ENCODE measurements at regions not wholly inside any gene's neighbourhood (a gene's known extent, or its start where the extent isn't known, plus 50 kb on each side); places are given as distances from the start of the nearest gene placed in this dataset.

DNA sequence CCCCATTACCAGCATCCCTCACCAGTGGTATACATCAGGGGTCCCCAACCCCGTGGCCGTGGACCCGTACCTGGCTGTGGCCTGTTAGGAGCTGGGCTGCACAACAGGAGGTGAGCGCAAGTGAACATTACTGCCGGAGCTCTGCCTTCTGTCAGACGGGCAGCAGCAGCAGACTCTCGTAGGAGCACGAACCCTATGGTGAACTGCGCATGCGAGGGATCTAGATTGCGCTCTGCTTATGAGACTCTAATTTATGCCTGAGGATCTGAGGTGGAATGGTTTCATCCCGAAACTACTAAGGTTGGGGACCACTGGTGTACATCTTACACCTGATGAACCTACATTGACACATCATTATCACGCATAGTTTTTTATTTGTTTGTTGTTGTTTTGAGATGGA, 52.8 kb upstream of the DHX15 start:
- BruUV-seq (replicated peaks), result no TSS peak
- Mint-ChIP-seq H3K36me3 (ENCODE audit: insufficient read depth, unreplicated experiment) (no peaks in the 10 kb centered on the region), H3K9me3 (ENCODE audit: unreplicated experiment) (no peaks in the 10 kb centered on the region), H3K27ac (ENCODE audit: low read depth, unreplicated experiment) (no peak overlapping the region), H3K27me3 (ENCODE audit: insufficient read depth, unreplicated experiment) (no peaks in the 10 kb centered on the region), H3K4me3 (ENCODE audit: unreplicated experiment) (no peak overlapping the region), H3K4me1 (ENCODE audit: insufficient read depth, unreplicated experiment) (no peaks in the 10 kb centered on the region)
- ChIA-PET POLR2A (no interaction called here), CTCF (interaction anchor here (0.6 to 0.7 kb wide), 2 partner anchors 39 to 343 kb away, joined by 3 read pairs; no protein-coding TSS in a partner anchor)
- TF ChIP-seq, protein P1, sequence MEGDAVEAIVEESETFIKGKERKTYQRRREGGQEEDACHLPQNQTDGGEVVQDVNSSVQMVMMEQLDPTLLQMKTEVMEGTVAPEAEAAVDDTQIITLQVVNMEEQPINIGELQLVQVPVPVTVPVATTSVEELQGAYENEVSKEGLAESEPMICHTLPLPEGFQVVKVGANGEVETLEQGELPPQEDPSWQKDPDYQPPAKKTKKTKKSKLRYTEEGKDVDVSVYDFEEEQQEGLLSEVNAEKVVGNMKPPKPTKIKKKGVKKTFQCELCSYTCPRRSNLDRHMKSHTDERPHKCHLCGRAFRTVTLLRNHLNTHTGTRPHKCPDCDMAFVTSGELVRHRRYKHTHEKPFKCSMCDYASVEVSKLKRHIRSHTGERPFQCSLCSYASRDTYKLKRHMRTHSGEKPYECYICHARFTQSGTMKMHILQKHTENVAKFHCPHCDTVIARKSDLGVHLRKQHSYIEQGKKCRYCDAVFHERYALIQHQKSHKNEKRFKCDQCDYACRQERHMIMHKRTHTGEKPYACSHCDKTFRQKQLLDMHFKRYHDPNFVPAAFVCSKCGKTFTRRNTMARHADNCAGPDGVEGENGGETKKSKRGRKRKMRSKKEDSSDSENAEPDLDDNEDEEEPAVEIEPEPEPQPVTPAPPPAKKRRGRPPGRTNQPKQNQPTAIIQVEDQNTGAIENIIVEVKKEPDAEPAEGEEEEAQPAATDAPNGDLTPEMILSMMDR (IDR thresholded peaks at IDR 0.05; ENCODE audit: unreplicated experiment), result no peak
- intact Hi-C loops (cut with micrococcal nuclease), result no loop called here
- no peak for DNase-seq (ENCODE audit: unreplicated experiment)

DNA sequence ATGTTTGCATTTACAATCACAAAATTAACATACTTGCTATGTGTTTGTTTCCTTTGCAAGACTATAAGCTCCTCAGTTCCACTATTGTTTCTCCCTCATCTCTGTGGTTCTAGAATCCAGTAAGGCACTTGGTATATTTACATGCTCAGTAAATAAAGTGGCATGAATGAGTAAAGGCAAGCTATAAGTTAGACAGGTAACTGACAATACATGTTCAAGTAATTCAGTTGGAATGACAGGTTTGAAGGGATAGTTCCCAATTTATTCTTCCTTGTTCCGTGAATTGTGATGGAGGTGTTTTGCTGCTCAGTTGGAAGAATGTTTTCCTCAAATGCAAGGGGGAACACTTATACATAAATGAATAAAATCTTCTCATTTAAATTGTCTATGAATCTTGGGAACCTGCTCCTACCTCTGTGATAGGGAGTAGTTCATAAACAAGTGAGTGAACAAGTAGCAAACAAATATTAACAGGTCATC, 54.1 kb upstream of the DHX15 start:
- CTCF ChIA-PET, result no interaction called here
- no peaks in the 10 kb centered on the region for H3K27me3 Mint-ChIP-seq (ENCODE audit: insufficient read depth, unreplicated experiment)
- no peak for DNase-seq (ENCODE audit: unreplicated experiment)
- no peak overlapping the region for H3K4me3 Mint-ChIP-seq (ENCODE audit: unreplicated experiment)
- H3K4me1 Mint-ChIP-seq (ENCODE audit: insufficient read depth, unreplicated experiment), result peaks cover 10% of the 10 kb centered on the region
- no TSS peak for BruUV-seq (replicated peaks)
- POLR2A ChIA-PET, result no interaction called here
- no peaks in the 10 kb centered on the region for H3K36me3 Mint-ChIP-seq (ENCODE audit: insufficient read depth, unreplicated experiment)
- H3K9me3 Mint-ChIP-seq (ENCODE audit: unreplicated experiment), result no peaks in the 10 kb centered on the region
- TF ChIP-seq, protein P1 (IDR thresholded peaks at IDR 0.05; ENCODE audit: unreplicated experiment), result no peak
- intact Hi-C loops (cut with micrococcal nuclease), result no loop called here
- no peak overlapping the region for H3K27ac Mint-ChIP-seq (ENCODE audit: low read depth, unreplicated experiment)

DNA sequence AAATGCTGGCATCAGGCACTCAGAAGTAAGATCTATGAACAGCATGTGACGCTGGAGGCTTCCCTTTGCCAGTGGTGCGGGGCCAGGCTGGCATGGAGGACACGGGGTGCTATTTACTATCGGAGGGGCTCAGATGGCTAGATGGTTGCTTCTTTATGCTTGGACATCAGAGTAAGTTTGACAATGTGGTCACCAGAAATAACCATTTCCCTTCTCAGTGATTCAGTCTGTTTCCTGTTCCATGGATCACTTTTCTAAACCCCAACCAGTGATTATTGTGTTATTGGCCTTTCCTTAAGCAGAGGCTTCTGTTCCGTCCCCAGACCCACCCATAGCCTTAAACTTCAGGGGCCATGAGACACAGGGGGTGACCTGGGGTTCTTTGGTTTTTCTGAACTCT, 55.4 kb upstream of the DHX15 start:
- no peak for DNase-seq (ENCODE audit: unreplicated experiment)
- no peaks in the 10 kb centered on the region for H3K27me3 Mint-ChIP-seq (ENCODE audit: insufficient read depth, unreplicated experiment)
- intact Hi-C loops (cut with micrococcal nuclease), result no loop called here
- peaks cover 18% of the 10 kb centered on the region for H3K4me1 Mint-ChIP-seq (ENCODE audit: insufficient read depth, unreplicated experiment)
- H3K4me3 Mint-ChIP-seq (ENCODE audit: unreplicated experiment), result no peak overlapping the region
- TF ChIP-seq, protein P1 (IDR thresholded peaks at IDR 0.05; ENCODE audit: unreplicated experiment), result no peak
- no TSS peak for BruUV-seq (replicated peaks)
- ChIA-PET POLR2A (no interaction called here), CTCF (interaction anchor here (1.2 kb wide), 1 partner anchor 593 kb away, joined by 4 read pairs; no protein-coding TSS in a partner anchor)
- no peak overlapping the region for H3K27ac Mint-ChIP-seq (ENCODE audit: low read depth, unreplicated experiment)
- H3K9me3 Mint-ChIP-seq (ENCODE audit: unreplicated experiment), result no peaks in the 10 kb centered on the region
- H3K36me3 Mint-ChIP-seq (ENCODE audit: insufficient read depth, unreplicated experiment), result no peaks in the 10 kb centered on the region

DNA sequence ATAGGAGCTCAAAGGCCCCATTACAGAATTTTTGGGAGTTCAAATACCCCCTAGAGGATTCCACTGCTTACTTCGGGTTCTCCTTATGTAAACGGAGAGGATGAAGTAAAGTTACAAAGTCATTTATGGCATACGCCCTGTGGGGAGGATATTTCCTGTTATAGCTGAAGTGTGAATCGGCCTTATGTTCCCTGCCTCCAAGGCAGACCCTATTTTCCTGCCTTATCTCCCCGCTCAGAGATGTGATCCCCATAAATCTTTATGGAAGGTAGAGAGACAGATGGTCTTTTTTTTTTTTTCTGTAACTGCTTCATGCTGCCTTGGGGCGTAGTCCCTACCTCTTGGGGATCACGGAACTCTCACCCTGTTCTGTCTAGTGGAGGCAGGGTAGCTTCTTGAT, 56.0 kb upstream of the DHX15 start:
- peaks cover 18% of the 10 kb centered on the region for H3K4me1 Mint-ChIP-seq (ENCODE audit: insufficient read depth, unreplicated experiment)
- H3K27ac Mint-ChIP-seq (ENCODE audit: low read depth, unreplicated experiment), result no peak overlapping the region
- ChIA-PET CTCF (interaction anchor here (0.6 to 1.2 kb wide), 2 partner anchors 109 to 593 kb away, joined by 3 to 4 read pairs; no protein-coding TSS in a partner anchor), POLR2A (no interaction called here)
- no peak for DNase-seq (ENCODE audit: unreplicated experiment)
- TF ChIP-seq, protein P1 (IDR thresholded peaks at IDR 0.05; ENCODE audit: unreplicated experiment), result no peak
- no peaks in the 10 kb centered on the region for H3K36me3 Mint-ChIP-seq (ENCODE audit: insufficient read depth, unreplicated experiment)
- no peak overlapping the region for H3K4me3 Mint-ChIP-seq (ENCODE audit: unreplicated experiment)
- no peaks in the 10 kb centered on the region for H3K27me3 Mint-ChIP-seq (ENCODE audit: insufficient read depth, unreplicated experiment)
- BruUV-seq (replicated peaks), result no TSS peak
- intact Hi-C loops (cut with micrococcal nuclease), result no loop called here
- H3K9me3 Mint-ChIP-seq (ENCODE audit: unreplicated experiment), result no peaks in the 10 kb centered on the region
